HG02885 (cell line): ENCODE measurements at regions not wholly inside any gene's neighbourhood (a gene's known extent, or its start where the extent isn't known, plus 50 kb on each side); places are given as distances from the start of the nearest gene placed in this dataset.

Experiments
- ATAC-seq: cut with Tn5 transposase; IDR thresholded peaks from one replicate; pipeline ENCODE4 v1.9.1; 2021; ENCODE audit warnings: mild to moderate bottlenecking; ENCODE audit not compliant: unreplicated experiment, poor library complexity

GRCh38 chr1:217228689-217229088 is 402.2 kb downstream of the GPATCH2 start:
- no peak for ATAC-seq

DNA sequence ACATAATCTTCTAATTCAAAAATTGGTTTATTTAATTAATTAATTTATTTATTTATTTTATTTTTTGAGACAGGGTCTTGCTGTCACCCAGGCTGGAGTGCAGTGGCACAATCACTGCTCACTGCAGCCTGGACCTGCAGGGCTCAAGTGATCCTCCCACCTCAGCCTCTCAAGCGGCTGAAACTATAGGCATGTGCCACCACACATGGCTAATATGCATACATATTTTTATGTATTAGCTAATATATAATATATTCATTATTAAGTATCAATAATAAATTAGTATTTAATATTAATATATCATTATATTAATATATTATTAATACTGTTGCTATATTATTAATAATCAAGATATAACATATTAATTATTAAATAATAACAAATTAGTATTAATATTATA is 406.7 kb downstream of the GPATCH2 start:
- no peak for ATAC-seq

DNA sequence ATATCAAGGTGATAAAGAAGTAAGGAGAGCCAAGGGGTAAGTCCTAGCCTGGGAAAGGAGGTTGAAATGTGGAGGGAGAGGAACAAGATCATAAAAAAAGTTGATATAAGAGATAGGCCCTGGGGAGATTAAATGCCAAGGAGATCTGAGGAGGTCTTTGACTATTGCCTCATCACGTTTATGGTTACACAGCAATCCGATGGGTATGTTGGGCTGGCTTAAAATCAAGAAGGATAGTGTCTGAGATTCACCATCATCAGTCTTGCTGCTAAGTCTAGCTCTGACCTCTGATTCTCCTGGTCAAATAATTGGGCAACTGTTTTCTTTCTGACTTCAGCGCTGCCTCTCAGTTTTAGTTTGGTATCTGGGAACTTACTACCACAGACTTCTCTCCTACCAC is 416.3 kb downstream of the GPATCH2 start:
- ATAC-seq, result no peak

- ATAC-seq, result peak; percentile 87
Observed at GRCh38 chr1:217211486-217211885, 419.4 kb downstream of the GPATCH2 start.

DNA sequence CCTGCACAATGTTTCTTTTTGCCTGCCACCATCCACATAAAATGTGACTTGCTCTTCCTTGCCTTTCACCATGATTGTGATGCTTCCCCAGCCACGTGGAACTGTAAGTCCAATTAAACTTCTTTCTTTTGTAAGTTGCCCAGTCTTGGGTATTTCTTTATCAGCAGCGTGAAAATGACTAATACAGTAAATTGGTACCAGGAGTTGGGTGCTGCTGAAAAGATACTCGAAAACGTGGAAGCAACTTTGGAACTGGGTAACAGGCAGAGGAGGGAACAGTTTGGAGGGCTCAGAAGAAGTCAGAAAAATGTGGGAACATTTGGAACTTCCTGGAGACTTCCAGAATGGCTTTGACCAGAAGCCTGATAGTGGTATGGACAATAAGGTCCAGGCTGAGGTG is 425.3 kb downstream of the GPATCH2 start:
- no peak for ATAC-seq

DNA sequence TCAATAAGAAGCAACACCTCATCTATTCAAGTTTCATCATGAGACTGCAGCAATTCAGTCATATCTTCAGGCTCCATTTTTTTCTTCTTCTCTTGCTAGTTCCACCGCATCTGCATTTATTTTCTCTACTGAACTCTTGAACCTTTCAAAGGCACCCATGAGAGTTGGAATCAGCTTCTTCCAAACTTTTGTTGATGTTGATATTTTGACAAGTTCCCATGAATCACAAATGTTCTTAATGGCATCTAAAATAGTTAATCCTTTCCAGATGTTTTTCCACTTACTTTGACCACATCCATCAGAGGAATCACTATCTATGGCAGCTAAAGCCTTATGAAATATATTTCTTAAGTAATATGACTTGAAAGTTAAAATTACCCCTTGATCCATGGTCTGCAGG is 434.3 kb downstream of the GPATCH2 start:
- ATAC-seq, result no peak

DNA sequence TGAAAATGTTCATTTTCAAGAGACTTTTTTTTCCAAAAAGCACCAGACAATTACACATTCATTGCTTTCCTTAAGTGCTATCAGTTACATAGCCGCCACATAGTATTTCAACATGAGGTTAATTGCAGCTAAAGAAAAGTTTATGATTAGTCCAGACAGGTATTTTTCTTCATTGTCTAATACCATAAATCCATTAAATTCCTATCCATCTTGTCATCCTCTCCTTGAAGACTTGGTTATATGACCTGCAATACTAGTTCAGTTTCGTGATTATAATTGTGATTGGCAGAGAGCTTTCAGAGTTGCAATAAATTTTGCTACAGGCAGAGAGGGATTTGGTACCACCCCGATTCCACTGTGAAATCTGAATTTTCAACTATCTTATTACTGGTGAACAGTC is 437.7 kb downstream of the GPATCH2 start:
- ATAC-seq, result no peak

GRCh38 chr1:217191441-217191840 is 439.4 kb downstream of the GPATCH2 start:
- no peak for ATAC-seq

DNA sequence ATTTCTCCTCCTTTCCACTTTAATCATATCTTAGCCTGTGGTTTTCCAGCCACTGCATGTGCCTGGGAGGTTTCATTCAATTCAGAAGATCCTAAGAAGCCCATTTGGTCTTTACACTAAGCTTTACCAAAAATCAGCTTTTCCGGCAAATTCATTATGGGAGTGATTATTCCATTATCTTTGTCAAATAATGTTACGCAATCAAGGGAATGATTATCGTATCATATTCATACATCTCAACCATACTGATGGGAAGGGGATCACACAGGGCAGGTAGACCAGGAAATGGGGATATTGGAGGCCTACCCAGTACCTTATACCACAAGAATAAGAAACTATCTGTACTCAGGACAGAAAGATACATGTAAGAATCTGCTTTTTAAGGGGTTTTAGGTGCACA is 440.5 kb downstream of the GPATCH2 start:
- ATAC-seq, result no peak

GRCh38 chr1:217189362-217189761 is 441.5 kb downstream of the GPATCH2 start:
- ATAC-seq, result no peak

GRCh38 chr1:217188280-217189237 is 442.3 kb downstream of the GPATCH2 start:
- ATAC-seq, result no peak

DNA sequence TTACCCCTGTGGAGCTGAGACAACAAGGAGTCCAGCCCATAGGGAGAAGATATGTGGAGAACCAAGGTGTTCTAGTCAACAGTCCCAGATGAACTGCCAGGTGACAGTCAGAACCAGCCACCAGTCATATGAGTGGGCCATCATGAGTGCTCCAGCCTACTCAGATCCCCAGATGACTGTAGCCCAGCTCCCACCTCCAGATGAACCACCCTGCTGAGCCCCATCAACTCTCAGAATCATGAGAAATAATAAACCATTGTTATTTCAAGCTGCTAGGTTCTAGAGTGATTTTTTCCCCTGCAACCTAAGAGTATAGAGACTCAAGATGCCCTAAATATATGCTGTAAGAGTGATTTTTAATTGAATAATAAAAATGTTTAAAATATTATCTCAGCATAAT is 444.2 kb downstream of the GPATCH2 start:
- ATAC-seq, result no peak

GRCh38 chr1:217184854-217185253 is 446.0 kb downstream of the GPATCH2 start:
- ATAC-seq, result no peak

- no peak for ATAC-seq
Observed at GRCh38 chr1:217182992-217183391, 447.9 kb downstream of the GPATCH2 start.

DNA sequence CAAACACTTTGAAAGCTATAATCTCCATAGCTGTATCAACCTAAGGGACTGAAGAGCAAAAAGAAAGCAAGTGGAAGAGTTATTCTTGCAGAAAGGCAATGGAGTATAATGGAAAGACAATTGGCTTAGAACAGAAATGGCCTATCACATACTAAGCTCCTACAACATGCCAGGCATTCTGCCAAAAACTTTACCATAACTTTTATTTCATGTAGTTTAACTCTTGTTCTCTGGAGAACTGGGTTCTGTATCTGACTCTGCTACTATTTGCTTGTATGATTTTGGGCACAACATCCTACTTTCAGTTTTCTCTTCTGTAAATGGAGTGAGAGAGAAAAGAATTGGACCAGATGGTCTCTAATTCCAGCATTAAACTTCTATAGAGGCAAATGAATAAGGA is 449.1 kb downstream of the GPATCH2 start:
- no peak for ATAC-seq

DNA sequence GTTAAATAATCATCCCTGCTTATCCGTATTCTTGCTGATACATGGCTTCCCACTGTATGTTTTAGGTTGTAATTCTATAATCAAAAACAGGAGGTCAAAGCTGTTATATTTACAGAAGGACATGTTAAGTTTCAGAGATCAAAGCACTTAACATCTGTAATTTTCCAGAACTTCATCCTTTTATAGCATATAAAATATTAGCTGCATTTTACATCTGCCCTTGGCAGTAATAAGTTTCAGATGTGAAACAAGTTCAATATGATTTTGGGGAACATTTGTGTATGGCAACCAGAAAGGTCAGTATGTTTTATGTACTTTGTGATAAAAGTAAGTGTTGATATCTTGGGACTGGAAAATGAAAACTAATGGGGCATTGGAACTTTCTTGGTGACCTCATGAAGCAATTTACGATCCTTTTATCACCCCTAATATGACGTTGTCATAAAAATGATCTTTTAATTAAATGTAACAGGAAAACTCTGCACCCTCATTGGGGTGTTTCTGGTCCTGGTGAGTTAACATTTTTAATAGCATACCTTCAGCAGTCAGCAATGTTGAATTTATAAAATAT is 449.6 kb downstream of the GPATCH2 start:
- no peak for ATAC-seq

DNA sequence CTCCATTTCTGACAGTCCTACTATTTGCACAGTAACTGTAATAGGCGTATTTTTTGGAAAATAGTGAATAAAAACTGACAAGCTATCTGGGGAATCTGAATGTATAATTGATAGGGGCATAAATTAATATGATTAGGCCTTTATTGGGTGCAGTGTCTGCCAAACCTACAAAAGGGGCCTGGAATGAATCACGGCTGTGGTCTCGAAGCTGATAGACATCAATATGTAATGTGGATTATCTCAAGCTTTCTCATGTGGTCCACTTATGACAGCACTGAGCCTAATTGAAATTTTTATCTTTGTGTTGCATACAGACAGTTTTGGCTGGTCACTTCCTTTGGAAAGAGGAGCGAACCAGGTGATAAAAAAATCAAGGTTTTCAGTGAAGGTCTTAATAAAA is 450.4 kb downstream of the GPATCH2 start:
- ATAC-seq, result no peak

- no peak for ATAC-seq
Observed at GRCh38 chr1:217164403-217164802, 441.2 kb upstream of the ESRRG start.

DNA sequence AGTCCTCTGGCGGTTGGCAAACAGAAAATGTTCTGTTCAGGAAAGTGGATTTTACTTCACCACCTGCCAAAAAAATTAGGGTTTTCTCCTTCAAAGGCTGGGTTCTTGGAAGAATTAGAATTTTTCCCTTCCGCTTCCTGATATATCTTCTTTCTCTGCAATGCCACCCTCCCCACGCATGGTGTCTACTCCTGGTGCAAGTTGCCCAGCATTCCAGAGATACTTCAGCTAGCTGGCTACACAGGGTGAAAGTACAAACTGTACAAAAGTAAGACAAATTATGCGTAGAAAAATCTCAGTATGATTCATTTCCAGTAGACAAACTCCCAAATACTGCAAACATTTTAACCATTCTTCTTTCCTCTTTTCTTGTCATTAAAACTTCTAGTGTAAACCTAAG is 430.1 kb upstream of the ESRRG start:
- ATAC-seq, result no peak

DNA sequence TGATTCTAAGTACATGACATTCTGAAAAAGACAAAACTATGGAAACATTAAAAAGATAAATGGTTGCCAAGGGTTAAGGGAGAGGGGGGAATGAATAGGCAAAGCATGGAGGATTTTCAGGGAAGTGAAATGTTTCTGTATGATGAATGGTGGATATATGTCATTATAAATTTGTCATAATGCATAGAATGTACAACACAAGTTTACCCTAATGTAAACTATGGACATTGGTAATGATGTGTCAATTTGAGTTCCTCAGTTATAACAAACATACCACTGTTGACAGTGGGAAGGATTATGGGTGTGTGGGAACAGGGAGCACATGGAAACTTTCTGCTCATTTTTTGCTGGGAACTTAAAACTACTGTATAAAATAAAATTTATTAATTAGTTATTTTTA is 427.1 kb upstream of the ESRRG start:
- no peak for ATAC-seq

- no peak for ATAC-seq
Observed at GRCh38 chr1:217149791-217150190, 426.6 kb upstream of the ESRRG start.

DNA sequence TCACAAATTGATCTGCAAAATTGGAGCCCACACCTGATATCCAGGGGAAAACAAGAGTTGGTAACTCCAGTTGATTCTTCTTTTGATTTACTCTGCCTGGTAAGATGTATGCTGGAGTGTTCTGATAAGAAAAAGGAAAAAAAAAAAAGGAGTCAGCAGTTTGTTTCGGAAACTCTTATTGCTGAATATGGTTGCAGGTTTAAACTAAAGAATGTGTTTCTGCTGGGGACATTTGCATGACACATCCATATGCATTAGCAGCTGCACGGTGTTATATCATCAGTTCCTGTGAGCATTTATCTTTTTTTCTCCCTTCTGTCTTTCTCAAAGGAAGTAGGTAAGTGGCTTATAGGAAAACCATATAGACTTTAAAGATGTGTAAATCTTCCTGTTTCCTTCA is 418.5 kb upstream of the ESRRG start:
- ATAC-seq, result no peak
